ENCODE measurements at regions not wholly inside any gene's neighbourhood (a gene's known extent, or its start where the extent isn't known, plus 50 kb on each side); places are given as distances from the start of the nearest gene placed in this dataset.

DNA sequence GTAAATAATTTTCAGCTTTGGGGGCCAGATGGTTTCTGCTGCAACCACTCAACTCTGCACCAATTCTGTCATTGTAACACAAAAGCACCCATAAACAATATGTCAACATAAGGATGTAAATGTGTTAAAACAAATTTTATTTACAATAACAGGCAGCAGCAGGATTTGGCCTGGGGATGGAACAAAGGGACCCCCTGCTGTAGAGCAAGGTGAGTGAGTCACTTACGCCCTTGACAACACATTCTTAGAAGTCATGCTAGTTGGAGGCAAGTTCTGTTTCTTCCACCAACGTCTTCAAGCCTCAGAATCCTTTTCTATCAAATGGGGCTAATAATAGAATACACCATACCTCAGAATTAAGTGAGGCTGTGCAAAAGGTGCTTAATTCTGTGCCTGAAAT is 610.2 kb upstream of the SYT4 start (continued):
- TF ChIP-seq, protein P1, sequence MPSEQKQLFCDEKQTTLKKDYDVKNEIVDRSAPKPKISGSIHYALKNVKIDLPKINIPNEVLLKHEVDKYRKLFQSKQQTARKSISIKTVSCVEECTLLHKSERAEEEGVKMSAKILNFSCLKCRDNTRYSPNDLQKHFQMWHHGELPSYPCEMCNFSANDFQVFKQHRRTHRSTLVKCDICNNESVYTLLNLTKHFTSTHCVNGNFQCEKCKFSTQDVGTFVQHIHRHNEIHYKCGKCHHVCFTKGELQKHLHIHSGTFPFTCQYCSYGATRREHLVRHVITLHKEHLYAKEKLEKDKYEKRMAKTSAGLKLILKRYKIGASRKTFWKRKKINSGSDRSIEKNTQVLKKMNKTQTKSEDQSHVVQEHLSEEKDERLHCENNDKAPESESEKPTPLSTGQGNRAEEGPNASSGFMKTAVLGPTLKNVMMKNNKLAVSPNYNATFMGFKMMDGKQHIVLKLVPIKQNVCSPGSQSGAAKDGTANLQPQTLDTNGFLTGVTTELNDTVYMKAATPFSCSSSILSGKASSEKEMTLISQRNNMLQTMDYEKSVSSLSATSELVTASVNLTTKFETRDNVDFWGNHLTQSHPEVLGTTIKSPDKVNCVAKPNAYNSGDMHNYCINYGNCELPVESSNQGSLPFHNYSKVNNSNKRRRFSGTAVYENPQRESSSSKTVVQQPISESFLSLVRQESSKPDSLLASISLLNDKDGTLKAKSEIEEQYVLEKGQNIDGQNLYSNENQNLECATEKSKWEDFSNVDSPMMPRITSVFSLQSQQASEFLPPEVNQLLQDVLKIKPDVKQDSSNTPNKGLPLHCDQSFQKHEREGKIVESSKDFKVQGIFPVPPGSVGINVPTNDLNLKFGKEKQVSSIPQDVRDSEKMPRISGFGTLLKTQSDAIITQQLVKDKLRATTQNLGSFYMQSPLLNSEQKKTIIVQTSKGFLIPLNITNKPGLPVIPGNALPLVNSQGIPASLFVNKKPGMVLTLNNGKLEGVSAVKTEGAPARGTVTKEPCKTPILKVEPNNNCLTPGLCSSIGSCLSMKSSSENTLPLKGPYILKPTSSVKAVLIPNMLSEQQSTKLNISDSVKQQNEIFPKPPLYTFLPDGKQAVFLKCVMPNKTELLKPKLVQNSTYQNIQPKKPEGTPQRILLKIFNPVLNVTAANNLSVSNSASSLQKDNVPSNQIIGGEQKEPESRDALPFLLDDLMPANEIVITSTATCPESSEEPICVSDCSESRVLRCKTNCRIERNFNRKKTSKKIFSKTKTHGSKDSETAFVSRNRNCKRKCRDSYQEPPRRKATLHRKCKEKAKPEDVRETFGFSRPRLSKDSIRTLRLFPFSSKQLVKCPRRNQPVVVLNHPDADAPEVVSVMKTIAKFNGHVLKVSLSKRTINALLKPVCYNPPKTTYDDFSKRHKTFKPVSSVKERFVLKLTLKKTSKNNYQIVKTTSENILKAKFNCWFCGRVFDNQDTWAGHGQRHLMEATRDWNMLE (tag by site-specific recombination; conservative IDR thresholded peaks at IDR 0.05; ENCODE audit: low read depth): no peak

DNA sequence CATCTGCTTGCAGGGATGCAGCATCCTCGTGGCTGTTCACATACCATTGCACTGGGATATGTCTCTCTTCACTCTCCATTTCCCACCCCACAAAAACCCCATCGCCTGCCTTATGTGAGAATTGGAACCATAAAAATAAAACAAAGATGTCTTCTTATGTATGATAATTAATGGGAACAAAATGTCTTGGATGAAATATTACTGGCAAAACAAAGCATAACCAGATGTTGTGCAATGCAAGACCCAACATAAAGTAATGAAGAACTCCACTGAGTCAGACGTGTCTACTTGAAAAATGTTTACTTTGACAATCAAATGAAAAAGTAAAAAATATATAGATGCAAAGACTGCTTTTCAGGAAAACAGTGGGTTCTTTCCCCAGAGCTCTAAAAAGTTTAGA is 611.3 kb upstream of the SYT4 start:
- no peaks in the 10 kb centered on the region for H3K4me1 ChIP-seq (ENCODE audit: control insufficient read depth, insufficient read depth, low read length)
- ChIA-PET CTCF (no interaction called here), POLR2A (no interaction called here)
- no peaks in the 10 kb centered on the region for H3K36me3 ChIP-seq (ENCODE audit: control insufficient read depth in 2 of 2, insufficient read depth in 1 of 2, low read length in 2 of 2)
- H3K9me3 ChIP-seq (ENCODE audit: control insufficient read depth, insufficient read depth, low read depth, low read length): no peaks in the 10 kb centered on the region
- no peak overlapping the region for H3K27ac ChIP-seq (ENCODE audit: extremely low read depth, low read depth, low read length)
- H3K4me3 ChIP-seq (ENCODE audit: low read depth, low read length): no peak overlapping the region
- TF ChIP-seq HOXD13 (CRISPR knock-in tag; IDR thresholded peaks at IDR 0.05; ENCODE audit: borderline replicate concordance): no peak
- no peak for TF ChIP-seq ZNF350 (tag by site-specific recombination; IDR thresholded peaks at IDR 0.05)
- no peak for TF ChIP-seq ZSCAN30 (tag by site-specific recombination; IDR thresholded peaks at IDR 0.05)
- TF ChIP-seq ZNF571 (tag by site-specific recombination; IDR thresholded peaks at IDR 0.05): no peak
- no peak for TF ChIP-seq ZNF140 (tag by site-specific recombination; IDR thresholded peaks at IDR 0.05)
- no peak for TF ChIP-seq ZNF112 (tag by site-specific recombination; IDR thresholded peaks at IDR 0.05)
- no peak for TF ChIP-seq TCF7L2 (IDR thresholded peaks at IDR 0.05; ENCODE audit: borderline replicate concordance, low read depth, low read length)
- TF ChIP-seq, protein P2, sequence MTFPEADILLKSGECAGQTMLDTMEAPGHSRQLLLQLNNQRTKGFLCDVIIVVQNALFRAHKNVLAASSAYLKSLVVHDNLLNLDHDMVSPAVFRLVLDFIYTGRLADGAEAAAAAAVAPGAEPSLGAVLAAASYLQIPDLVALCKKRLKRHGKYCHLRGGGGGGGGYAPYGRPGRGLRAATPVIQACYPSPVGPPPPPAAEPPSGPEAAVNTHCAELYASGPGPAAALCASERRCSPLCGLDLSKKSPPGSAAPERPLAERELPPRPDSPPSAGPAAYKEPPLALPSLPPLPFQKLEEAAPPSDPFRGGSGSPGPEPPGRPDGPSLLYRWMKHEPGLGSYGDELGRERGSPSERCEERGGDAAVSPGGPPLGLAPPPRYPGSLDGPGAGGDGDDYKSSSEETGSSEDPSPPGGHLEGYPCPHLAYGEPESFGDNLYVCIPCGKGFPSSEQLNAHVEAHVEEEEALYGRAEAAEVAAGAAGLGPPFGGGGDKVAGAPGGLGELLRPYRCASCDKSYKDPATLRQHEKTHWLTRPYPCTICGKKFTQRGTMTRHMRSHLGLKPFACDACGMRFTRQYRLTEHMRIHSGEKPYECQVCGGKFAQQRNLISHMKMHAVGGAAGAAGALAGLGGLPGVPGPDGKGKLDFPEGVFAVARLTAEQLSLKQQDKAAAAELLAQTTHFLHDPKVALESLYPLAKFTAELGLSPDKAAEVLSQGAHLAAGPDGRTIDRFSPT (tag by site-specific recombination; IDR thresholded peaks at IDR 0.05): no peak
- TF ChIP-seq, protein P3, sequence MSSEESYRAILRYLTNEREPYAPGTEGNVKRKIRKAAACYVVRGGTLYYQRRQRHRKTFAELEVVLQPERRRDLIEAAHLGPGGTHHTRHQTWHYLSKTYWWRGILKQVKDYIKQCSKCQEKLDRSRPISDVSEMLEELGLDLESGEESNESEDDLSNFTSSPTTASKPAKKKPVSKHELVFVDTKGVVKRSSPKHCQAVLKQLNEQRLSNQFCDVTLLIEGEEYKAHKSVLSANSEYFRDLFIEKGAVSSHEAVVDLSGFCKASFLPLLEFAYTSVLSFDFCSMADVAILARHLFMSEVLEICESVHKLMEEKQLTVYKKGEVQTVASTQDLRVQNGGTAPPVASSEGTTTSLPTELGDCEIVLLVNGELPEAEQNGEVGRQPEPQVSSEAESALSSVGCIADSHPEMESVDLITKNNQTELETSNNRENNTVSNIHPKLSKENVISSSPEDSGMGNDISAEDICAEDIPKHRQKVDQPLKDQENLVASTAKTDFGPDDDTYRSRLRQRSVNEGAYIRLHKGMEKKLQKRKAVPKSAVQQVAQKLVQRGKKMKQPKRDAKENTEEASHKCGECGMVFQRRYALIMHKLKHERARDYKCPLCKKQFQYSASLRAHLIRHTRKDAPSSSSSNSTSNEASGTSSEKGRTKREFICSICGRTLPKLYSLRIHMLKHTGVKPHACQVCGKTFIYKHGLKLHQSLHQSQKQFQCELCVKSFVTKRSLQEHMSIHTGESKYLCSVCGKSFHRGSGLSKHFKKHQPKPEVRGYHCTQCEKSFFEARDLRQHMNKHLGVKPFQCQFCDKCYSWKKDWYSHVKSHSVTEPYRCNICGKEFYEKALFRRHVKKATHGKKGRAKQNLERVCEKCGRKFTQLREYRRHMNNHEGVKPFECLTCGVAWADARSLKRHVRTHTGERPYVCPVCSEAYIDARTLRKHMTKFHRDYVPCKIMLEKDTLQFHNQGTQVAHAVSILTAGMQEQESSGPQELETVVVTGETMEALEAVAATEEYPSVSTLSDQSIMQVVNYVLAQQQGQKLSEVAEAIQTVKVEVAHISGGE (tag by site-specific recombination; conservative IDR thresholded peaks at IDR 0.05; ENCODE audit: low read depth): no peak
- no peak for TF ChIP-seq ZNF324 (tag by site-specific recombination; IDR thresholded peaks at IDR 0.05)

DNA sequence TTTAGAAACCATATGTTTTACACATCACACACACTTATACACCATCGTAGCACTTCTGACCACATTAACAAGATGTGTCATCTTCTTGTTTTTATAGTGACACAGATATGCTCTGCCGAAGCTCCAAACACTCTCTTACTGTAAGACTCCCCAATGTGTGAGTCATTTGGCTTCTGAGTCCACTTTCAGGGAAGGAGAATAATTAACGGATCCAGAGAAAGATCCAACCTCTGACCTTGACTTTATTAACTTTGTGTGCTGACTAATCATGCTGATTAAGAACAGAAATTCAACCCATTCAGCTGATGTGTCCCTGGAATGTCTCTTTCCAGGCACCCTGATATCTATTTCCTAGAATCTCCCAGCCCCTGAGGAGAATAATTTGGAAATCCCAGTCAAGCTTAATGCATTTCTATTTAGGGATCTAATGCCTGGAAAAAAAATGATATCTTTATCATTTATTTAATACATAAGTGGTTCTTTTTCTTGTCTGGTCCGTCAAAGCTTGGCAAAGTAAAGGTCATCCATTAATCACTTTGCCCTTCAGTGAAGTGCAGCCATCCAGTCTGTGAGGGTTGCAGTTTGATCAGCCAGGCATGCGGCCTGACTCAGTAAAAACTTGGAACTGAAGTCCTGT is 615.8 kb upstream of the SYT4 start:
- Histone ChIP-seq H3K27ac (ENCODE audit: extremely low read depth, low read depth, low read length) (no peak overlapping the region), H3K4me1 (ENCODE audit: control insufficient read depth, insufficient read depth, low read length) (no peaks in the 10 kb centered on the region), H3K9me3 (ENCODE audit: control insufficient read depth, insufficient read depth, low read depth, low read length) (no peaks in the 10 kb centered on the region), H3K4me3 (ENCODE audit: low read depth, low read length) (no peak overlapping the region), H3K36me3 (ENCODE audit: control insufficient read depth in 2 of 2, insufficient read depth in 1 of 2, low read length in 2 of 2) (no peaks in the 10 kb centered on the region)
- TF ChIP-seq SP3 (tag by site-specific recombination; IDR thresholded peaks at IDR 0.05): 0 out of 2 replicates have a peak, but pooled peaks have one; percentile 10
- TF ChIP-seq GLI2 (tag by site-specific recombination; IDR thresholded peaks at IDR 0.05; ENCODE audit: borderline replicate concordance, low read depth): no peak
- ChIA-PET POLR2A (no interaction called here), CTCF (interaction anchor here (0.6 kb wide), 2 partner anchors 270 to 306 kb away, joined by 3 to 4 read pairs; no protein-coding TSS in a partner anchor)

Measured in HEK293 (cell line).